ENCODE measurements at regions not wholly inside any gene's neighbourhood (a gene's known extent, or its start where the extent isn't known, plus 50 kb on each side); places are given as distances from the start of the nearest gene placed in this dataset.

DNA sequence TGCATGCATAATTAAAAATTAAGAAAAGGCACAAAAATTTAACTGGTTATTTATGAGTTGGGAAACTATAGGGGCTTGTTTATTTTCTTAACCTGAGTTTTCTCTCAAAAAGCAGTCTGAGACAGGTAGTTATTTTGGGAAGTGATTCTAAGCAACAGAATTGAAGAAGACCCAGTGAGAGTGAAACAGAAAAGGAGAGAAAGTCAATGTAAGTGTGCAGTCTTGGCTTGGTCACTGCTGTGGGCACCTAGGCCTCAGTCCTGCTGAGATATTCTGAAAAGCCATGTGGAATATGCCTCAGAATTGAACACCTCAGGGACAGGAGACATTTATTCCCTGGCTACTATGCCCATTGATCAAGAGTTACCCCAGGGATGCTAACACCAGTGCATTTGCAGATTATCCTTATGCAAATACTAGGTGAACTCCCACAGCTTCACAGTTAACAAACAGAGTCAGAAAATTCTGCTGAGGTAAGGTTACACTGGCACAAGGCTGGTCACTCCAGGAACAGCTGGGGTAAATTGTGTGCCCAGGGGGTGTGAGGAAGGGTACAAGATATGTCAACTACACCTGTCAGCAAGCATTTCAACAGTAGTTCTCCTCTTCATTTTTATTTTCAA lies 222.7 kb downstream of the EFHB start:
- DNase-seq = no peak

DNA sequence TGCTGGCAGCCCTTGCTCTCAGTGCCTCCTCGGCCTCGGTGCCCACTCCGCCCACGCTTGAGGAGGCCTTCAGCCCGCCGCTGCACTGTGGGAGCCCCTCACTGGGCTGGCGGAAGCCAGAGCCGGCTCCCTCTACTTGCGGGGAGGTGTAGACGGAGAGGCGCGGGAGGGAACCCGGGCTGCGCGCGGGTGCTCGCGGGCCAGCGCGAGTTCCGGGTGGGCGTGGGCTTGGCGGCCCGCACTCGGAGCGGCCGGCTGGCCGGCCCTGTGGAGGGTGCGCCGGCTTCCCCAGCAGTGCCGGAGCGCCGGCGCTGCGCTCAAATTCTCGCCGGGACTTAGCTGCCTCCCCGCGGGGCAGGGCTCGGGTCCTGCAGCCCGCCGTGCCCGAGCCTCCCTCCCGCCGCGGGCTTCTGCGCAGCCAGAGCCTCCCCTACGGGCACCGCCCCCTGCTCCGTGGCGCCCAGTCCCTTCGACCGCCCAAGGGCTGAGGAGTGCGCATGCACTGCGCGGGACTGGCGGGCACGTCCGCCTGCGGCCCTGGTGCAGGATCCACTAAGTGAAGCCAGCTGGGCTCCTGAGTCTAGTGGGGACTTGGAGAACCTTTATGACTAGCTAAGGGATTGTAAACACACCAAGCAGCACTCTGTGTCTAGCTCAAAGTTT lies 231.5 kb downstream of the EFHB start:
- DNase-seq = no peak

DNA sequence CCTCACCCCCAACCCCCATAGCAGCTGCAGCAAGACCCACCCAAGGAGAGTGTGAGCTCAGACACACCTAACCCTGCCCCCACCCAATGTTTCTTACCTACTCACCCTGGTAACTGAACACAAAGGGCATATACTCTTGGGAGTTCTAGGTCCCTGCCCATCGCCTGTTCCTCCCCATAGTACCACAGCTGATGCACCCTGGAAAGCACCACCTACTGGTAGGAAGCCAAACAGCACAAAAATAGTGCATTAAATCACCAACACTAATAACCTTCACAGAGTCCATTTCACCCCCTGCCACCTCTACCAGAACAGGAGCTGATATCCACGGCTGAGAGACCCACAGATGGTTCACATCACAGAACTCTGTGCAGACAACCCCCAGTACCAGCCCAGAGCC lies 245.2 kb downstream of the EFHB start:
- no peak for DNase-seq

DNA sequence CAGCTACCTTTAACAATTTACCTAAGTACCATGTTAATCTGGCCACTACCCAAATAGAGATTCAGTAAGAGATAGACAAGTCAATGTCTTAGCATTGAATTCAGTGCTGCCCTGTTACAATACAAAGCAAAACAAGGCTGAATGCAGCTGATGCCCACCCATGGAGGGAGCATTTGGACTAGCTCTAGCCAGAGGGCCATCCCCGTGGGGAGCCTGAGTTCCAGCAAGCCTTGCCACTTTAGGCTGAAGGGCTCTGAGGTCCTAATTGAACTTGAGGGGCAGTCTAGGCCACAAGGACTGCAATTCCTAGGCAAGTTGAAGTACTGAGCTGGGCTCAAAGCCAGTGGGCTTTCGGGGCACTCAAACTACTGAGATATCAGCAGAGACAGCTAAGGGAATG lies 265.9 kb downstream of the EFHB start:
- no peak for DNase-seq

DNA sequence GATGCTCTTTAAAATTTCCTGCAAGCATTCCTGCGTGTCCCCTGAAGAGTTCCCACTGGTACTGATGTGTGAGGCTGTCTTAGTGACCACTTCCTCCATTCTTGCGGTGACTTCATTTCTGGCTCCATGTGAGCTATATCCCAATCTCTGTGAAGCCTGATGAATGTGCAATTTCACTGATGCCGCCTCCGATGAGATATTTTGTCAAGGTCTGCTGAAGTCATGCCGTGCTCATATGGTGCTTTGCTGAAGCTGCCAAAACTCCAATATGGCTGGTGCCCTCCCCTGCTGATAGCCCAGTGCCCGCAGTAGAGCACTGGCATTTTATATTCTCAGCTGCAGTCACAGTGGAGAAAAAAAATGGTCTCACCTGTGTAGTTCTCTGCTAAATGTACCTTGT lies 271.5 kb downstream of the EFHB start:
- no peak for DNase-seq

DNA sequence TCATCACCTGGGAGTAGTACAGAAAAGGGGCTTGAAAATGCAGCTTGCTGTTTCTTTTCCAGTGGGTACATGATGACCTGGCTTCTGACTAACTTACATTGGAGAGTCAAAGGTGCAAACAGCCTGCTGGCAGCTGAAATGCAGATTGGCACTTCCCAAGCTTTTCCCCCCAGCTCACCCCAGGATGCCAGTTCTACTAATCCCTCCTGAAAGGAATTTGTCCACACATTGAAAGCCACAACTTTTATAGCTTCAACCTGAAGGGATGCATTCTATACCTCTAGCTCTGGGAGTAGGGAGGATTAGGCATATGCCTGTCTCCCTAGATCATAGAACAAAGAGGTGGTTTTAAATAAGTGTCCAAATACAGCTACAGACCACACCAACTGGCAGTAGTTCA lies 281.7 kb downstream of the EFHB start:
- no peak for DNase-seq

DNA sequence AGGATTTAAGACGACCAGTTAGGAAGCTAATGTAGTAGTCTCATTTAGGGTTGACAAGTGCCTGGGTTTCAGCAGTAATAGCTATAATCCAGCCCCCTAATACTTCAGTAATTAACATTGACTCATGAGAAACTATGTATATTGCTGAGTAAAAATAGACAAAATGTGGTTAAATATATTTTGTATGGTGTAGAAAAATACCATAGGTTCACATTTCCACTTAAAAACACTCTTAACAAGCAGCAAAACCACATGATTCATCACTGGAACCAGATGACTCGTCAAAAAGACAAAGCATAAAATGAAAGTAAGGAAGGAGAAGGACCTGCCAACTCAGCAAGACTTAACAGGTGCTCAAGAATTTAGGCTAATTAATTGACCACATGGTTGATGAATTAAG lies 288.9 kb downstream of the EFHB start:
- no peak for DNase-seq

DNA sequence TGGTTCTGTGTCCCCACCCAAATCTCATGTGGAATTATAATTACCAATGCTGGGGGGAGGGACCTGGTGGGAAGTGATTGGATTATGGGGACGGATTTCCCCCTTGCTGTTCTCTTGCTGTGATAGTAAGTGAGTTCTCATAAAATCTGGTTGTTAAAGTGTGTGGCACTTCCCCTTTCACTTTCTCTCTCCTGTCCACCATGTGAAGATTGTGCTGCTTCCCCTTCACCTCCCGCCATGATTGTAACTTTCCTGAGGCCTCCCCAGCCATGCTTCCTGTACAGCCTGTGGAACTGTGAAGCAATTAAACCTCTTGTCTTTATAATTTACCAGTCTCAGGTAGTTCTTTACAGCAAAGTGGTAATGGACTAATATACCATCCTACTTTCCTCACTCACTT lies 289.6 kb downstream of the EFHB start:
- DNase-seq = no peak

DNA sequence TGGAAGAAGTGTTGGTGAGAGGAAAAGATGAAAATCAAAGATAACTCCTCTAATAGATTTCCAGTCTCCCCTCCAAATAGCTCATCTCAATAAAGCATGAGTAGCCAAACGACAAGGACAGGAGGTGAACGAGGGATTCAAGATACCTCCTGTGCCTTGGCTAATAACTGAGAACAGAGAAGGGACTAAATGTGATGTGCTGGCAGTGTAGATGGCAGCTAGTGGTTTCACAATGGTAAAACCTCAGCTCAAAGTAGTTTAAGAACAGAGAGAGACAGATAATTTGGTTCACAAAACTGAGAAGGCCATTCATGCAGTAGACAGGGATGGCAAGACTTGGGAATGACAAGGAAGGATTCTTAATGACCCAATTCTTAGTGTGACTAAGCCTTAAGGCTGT lies 292.6 kb downstream of the EFHB start:
- DNase-seq = no peak

DNA sequence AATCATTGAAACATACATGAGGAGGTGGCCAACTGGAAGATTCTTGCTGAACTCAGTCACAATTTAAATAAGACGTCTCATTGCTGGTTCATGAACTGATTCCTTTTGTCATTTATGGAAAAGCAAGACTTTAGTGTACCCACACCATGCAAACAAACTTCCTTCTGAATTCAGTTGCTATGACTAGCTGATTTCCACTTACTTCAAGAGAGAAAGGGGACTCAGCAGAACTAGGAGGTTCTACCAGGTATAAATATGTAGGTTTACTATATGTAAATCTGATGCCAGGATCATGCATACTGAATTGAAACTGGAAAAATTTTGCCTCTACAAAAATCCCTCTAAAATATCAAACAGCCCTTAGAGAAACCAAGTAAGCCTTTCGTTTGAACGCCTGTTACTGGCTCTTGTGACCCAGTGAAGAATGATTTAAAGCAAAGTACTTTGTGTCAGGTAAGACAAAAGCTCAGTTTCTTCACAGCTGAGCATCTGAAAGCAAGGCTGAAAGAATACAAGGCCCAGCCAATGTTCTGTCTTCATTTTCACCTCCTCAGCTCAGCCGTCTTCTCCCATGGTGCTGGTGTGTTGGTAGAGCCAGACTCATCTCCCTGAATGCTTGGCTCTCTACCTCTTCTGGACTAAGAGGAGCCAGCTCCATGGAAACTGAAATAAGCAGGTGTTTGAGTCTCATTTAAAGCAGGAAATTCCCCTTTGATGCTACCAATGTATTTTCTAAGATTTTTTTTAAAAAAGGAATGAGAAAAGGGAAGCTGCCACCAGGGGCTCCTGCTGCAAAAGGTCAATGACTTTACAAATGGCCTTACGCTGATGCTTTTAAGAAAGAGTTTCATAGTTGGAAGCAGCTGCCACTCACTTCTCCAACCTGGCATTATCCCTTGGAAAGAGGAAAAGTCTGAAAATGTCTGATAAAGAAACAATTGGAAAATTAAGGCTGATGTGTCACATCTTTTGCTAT lies 301.6 kb downstream of the EFHB start:
- no peak for DNase-seq

DNA sequence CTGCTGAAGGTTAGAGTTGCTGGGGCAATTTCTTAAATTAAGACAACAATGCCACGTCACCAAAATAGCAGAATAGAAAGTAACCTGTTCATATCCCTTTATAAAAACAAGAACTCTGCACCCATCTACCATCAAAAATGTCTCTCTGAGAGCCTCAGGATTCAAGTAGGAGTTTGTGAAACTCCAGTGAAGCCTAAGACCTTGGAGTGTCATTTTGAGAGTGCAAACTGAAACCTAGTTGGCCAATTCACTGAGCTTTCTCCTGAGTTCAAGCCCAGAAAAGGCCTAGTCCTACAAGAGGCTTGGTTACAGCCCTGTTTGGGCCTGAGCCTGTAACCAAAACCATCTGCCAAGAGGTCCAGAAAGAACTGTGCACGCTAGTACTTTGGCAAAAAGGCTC lies 335.1 kb downstream of the EFHB start:
- DNase-seq = no peak

DNA sequence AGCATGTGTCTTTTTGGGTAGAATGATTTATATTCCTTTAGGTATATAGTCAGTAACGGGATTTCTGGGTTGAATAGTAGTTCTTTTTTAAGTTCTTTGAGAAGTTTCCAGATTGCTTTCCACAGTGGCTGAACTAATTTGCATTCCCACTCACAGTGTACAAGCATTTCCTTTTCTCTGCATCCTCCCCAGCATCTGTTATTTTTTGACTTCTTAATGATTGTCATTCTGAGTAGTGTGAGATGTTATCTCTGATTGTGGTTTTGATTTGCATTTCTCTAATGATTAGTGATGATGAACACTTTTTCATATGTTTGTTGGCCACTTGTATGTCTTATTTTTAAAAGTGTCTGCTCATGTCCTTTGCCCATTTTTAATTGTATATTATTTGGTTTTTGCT lies 337.6 kb downstream of the EFHB start:
- no peak for DNase-seq

DNA sequence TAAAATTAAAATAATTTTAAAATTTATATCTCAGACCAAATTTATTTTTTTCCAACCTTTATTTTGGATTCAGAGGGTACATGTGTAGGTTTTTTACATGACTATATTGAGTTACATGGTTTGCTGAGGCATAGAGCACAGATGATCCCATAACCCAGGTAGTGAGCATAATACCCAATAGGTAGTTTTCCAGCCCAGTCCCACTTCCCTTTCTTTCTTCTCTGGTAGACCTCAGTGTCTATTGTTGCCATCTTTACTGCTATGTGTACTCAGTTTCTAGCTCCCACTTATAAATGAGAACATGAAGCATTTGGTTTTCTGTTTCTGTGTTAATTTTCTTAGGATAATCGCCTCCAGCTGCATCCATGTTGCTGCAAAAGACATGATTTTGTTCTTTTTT lies 338.1 kb downstream of the EFHB start:
- no peak for DNase-seq

Measured in retina (tissue), 1 donor.